A673 (cell line): ENCODE measurements at regions not wholly inside any gene's neighbourhood (a gene's known extent, or its start where the extent isn't known, plus 50 kb on each side); places are given as distances from the start of the nearest gene placed in this dataset.

Source experiments
- CTCF ChIP-seq: fragments of 300-800, 200-600 bp; sonication (generic); conservative IDR thresholded peaks from 2 replicates; pipeline ENCODE4 v1.5.1; 2017; ENCODE audit warnings: low read depth, mild to moderate bottlenecking, antibody characterized with exemption, low read length, moderate library complexity, mixed read lengths
- EZH2 ChIP-seq: fragments of 200-600 bp; sonication (generic); IDR thresholded peaks from 2 replicates; pipeline ENCODE4 v1.6.1; 2017; ENCODE audit warnings: borderline replicate concordance, low read depth, mild to moderate bottlenecking, mixed read lengths, antibody characterized with exemption, low read length; ENCODE audit not compliant: poor library complexity, severe bottlenecking

DNA sequence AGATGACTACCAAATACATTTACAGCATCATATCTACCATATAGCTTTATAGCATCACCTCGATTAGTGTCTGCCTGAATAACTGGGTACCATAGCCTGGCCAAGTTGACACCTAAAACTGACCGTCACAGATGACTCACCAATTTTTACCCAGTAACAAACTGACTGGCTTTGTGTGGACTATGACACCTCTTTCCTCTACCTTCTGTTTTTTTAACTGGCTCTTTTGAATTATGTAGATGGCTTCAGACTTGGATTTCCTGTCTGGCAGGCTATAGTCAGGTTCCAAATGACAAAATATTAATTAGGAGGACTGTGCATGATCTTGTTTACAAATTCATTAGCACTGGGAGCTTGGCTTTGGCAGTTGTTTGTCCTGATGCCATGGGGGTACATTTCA, 360.3 kb downstream of the TGFB2 start:
- TF ChIP-seq EZH2 (no peak), CTCF (no peak)
